K562 (cell line): ENCODE measurements at regions not wholly inside any gene's neighbourhood (a gene's known extent, or its start where the extent isn't known, plus 50 kb on each side); places are given as distances from the start of the nearest gene placed in this dataset.

Source experiments
- ATAC-seq: fragments of 200-7000 bp; cut with Tn5 transposase; 3 replicates; pipeline ENCODE4 v1.9.1; 2020; ENCODE audit warnings: moderate library complexity
- BruUV-seq: library from RNA; stranded (reverse); fragments of 400-500 nt; replicated peaks from 2 replicates; lab custom pipeline; 2021; lab: Mats Ljungman, UMichigan
- CTCF ChIA-PET: fragments of 300-600 bp; formaldehyde crosslinking; extraction: SDS; loops from one replicate; lab custom pipeline; 2021; ENCODE audit warnings: low intra/inter-chr PET ratio; lab: Yijun Ruan, JAX
- POLR2A ChIA-PET: fragments of 300-600, 350-650 bp; sonication (Branson Sonifier 250); formaldehyde crosslinking; extraction: SDS; loops from one replicate; lab custom pipeline; 2021; ENCODE audit warnings: antibody characterized with exemption, inconsistent platforms; lab: Yijun Ruan, JAX
- DNase-seq, 4 experiments: peaks; one replicate each; pipeline versions ENCODE4 v3.0.0 to v3.0.0-alpha.2; 2011 to 2018; ENCODE audit warnings: low spot score in 3 of 4, mixed read lengths in 3 of 4; ENCODE audit errors: extremely low read depth in 1 of 4
- FAIRE-seq: peaks from 2 replicates; lab custom pipeline; 2011; peaks lifted over from hg19 to GRCh38; lab: Jason Lieb, UNC
- H2AFZ ChIP-seq: 2 replicates; pipeline ENCODE4 v1.6.0; 2011; ENCODE audit warnings: low read depth, low read length, control low read depth, inconsistent platforms
- H3K27ac ChIP-seq: fragments of 200-600 bp; 3 replicates; pipeline ENCODE4 v1.8.0; 2011; ENCODE audit warnings: low read depth, mild to moderate bottlenecking, control low read depth, inconsistent platforms, low read length, moderate library complexity, mixed read lengths; ENCODE audit errors: extremely low read depth
- H3K27me3 ChIP-seq, 2 experiments: fragments of 300-600 bp in 1 of 2; 2 replicates in 1 of 2; 3 replicates in 1 of 2; pipeline versions ENCODE4 v1.6.0 to v1.8.0; 2011; ENCODE audit warnings: inconsistent platforms in 2 of 2, low read length in 2 of 2, mild to moderate bottlenecking in 1 of 2, mixed read lengths in 1 of 2, moderate library complexity in 1 of 2; ENCODE audit not compliant: control insufficient read depth in 2 of 2, insufficient read depth in 2 of 2
- H3K36me3 ChIP-seq: fragments of 300-600 bp; 3 replicates; pipeline ENCODE4 v1.8.0; 2011; ENCODE audit warnings: mild to moderate bottlenecking, low read length, inconsistent platforms; ENCODE audit not compliant: control insufficient read depth, insufficient read depth
- H3K4me1 ChIP-seq, 2 experiments: fragments of 200-600 bp in 1 of 2; replicated peaks in 1 of 2; 2 replicates in 1 of 2; 3 replicates in 1 of 2; pipeline versions ENCODE4 v1.5.1 to v1.8.0; 2011; ENCODE audit warnings: inconsistent platforms in 2 of 2, low read length in 2 of 2, mild to moderate bottlenecking in 1 of 2, mixed read lengths in 1 of 2, moderate library complexity in 1 of 2; ENCODE audit not compliant: control insufficient read depth in 2 of 2, insufficient read depth in 2 of 2
- H3K4me2 ChIP-seq: 2 replicates; pipeline ENCODE4 v1.6.1; 2011; ENCODE audit warnings: low read length, control low read depth, inconsistent platforms, mixed read lengths; ENCODE audit not compliant: insufficient read depth
- H3K4me3 ChIP-seq: fragments of 200-600 bp; sonication (generic), shearing (Covaris generic); 2 replicates; pipeline ENCODE4 v1.5.1; 2016; ENCODE audit warnings: control low read depth, inconsistent platforms
- H3K79me2 ChIP-seq: fragments of 200-600 bp; 3 replicates; pipeline ENCODE4 v1.8.0; 2011; ENCODE audit warnings: low read length, inconsistent platforms; ENCODE audit not compliant: control insufficient read depth, insufficient read depth
- H3K9ac ChIP-seq, 2 experiments: 2 replicates each; pipeline versions ENCODE4 v1.6.0 to v1.6.1; 2011; ENCODE audit warnings: low read depth in 2 of 2, low read length in 2 of 2, control low read depth in 1 of 2, inconsistent platforms in 1 of 2, mild to moderate bottlenecking in 1 of 2, mixed read lengths in 1 of 2; ENCODE audit not compliant: insufficient read depth in 1 of 2
- H3K9me1 ChIP-seq: one replicate; pipeline ENCODE4 v1.6.0; 2011; ENCODE audit warnings: inconsistent platforms, mild to moderate bottlenecking, low read length, moderate library complexity; ENCODE audit not compliant: control insufficient read depth, insufficient read depth
- H3K9me3 ChIP-seq: replicated peaks from 2 replicates; pipeline ENCODE4 v1.5.1; 2011; ENCODE audit warnings: low read depth, low read length, inconsistent platforms; ENCODE audit not compliant: control insufficient read depth, insufficient read depth
- H4K20me1 ChIP-seq: replicated peaks from 2 replicates; pipeline ENCODE4 v1.6.1; 2011; ENCODE audit warnings: low read length, inconsistent platforms, mixed read lengths; ENCODE audit not compliant: control insufficient read depth, insufficient read depth
- ZNF280B ChIP-seq: fragments of 250-450 bp; sonication (Bioruptor Pico); IDR thresholded peaks from 2 replicates; pipeline ENCODE4 v1.5.1; 2021; ENCODE audit warnings: mild to moderate bottlenecking
- ZNF699 ChIP-seq: fragments of 250-450 bp; sonication (Bioruptor Pico); IDR thresholded peaks from 2 replicates; pipeline ENCODE4 v1.8.0; 2021; ENCODE audit warnings: mild to moderate bottlenecking, moderate library complexity; ENCODE audit not compliant: insufficient replicate concordance
- ZNF76 ChIP-seq: fragments of 250-450 bp; sonication (Bioruptor Pico); IDR thresholded peaks from 2 replicates; pipeline ENCODE4 v1.4.0; 2020; ENCODE audit warnings: mild to moderate bottlenecking, moderate library complexity, borderline replicate concordance
- WGBS: fragments of 100-300 bp; shearing (Covaris generic); methylation state at CpG from one replicate; pipeline ENCODE4 v1.1.6; 2016; ENCODE audit warnings: low coverage, mixed read lengths; ENCODE audit not compliant: insufficient coverage; ENCODE audit errors: missing lambda C conversion rate; 5-methylcytosine and 5-hydroxymethylcytosine counted together
- in situ Hi-C: fragments of 300-500 bp; cut with MboI; formaldehyde crosslinking; loops from 4 replicates; pipeline ENCODE4 v1.15.0; 2018; ENCODE audit warnings: inconsistent platforms, mixed read lengths
- intact Hi-C: fragments of 100-400 bp; cut with micrococcal nuclease; formaldehyde crosslinking; loops from 2 replicates; pipeline ENCODE4 v1.14.2; 2022
- TF ChIP-seq, protein P1 (sequence below): fragments of 450-650 bp; conservative IDR thresholded peaks from 2 replicates; pipeline ENCODE4 v1.6.1; 2016; ENCODE audit warnings: missing genetic modification characterization, low read depth, mild to moderate bottlenecking, control low read depth, missing compliant biosample characterization
- TF ChIP-seq, protein P2 (sequence below): sonication (generic); formaldehyde crosslinking; IDR thresholded peaks from 2 replicates; pipeline ENCODE4 v1.5.0; 2020; ENCODE audit warnings: missing genetic modification reagents

- TF ChIP-seq ZNF280B (no peak), ZNF699 (CRISPR knock-in tag) (no peak), ZNF76 (CRISPR knock-in tag) (no peak)
- TF ChIP-seq, protein P1, sequence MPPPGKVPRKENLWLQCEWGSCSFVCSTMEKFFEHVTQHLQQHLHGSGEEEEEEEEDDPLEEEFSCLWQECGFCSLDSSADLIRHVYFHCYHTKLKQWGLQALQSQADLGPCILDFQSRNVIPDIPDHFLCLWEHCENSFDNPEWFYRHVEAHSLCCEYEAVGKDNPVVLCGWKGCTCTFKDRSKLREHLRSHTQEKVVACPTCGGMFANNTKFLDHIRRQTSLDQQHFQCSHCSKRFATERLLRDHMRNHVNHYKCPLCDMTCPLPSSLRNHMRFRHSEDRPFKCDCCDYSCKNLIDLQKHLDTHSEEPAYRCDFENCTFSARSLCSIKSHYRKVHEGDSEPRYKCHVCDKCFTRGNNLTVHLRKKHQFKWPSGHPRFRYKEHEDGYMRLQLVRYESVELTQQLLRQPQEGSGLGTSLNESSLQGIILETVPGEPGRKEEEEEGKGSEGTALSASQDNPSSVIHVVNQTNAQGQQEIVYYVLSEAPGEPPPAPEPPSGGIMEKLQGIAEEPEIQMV (tag) = no peak
- TF ChIP-seq, protein P2, sequence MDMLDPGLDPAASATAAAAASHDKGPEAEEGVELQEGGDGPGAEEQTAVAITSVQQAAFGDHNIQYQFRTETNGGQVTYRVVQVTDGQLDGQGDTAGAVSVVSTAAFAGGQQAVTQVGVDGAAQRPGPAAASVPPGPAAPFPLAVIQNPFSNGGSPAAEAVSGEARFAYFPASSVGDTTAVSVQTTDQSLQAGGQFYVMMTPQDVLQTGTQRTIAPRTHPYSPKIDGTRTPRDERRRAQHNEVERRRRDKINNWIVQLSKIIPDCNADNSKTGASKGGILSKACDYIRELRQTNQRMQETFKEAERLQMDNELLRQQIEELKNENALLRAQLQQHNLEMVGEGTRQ (CRISPR knock-in tag) = no peak
- peaks cover 2 to 9% of the 10 kb centered on the region in 2 experiments; a peak in 3 of 5 replicates for H3K4me1 ChIP-seq
- no peaks in the 10 kb centered on the region for H3K79me2 ChIP-seq
- H3K9ac ChIP-seq = no peak overlapping the region
- H3K4me2 ChIP-seq = no peak overlapping the region
- H3K9me1 ChIP-seq = no peaks in the 10 kb centered on the region
- H3K9me3 ChIP-seq = no peaks in the 10 kb centered on the region
- no peak overlapping the region for H2AFZ ChIP-seq
- 22% methylated on average over 12 of the region's 12 CpGs for WGBS
- ATAC-seq (no peak), DNase-seq (no peak), FAIRE-seq (no peak)
- no TSS peak for BruUV-seq
- H3K27me3 ChIP-seq = no peaks in the 10 kb centered on the region
- H3K27ac ChIP-seq = no peak overlapping the region
- ChIA-PET CTCF (no interaction called here), POLR2A (no interaction called here)
- in situ Hi-C loops = no loop called here
- no peaks in the 10 kb centered on the region for H3K36me3 ChIP-seq
- intact Hi-C loops = no loop called here
- H3K4me3 ChIP-seq = no peak overlapping the region
- no peaks in the 10 kb centered on the region for H4K20me1 ChIP-seq
These were observed 672.7 kb downstream of the TMEM121 start for GRCh38 chr14:106199097-106199496.
